Loucy (cell line): ENCODE measurements at regions not wholly inside any gene's neighbourhood (a gene's known extent, or its start where the extent isn't known, plus 50 kb on each side); places are given as distances from the start of the nearest gene placed in this dataset.

Experiments used
- H2AFZ ChIP-seq: fragments of 200-600 bp; sonication (generic); 2 replicates; pipeline ENCODE4 v1.6.0; 2016; ENCODE audit warnings: antibody characterized with exemption, mild to moderate bottlenecking, low read length, moderate library complexity
- H3F3A ChIP-seq: fragments of 200-600 bp; 2 replicates; pipeline ENCODE4 v1.6.0; 2016; ENCODE audit warnings: antibody characterized with exemption, low read depth, mild to moderate bottlenecking
- H3K27me3 ChIP-seq: fragments of 200-600 bp; sonication (generic); 2 replicates; pipeline ENCODE4 v1.6.1; 2014; ENCODE audit warnings: low read length, mild to moderate bottlenecking; ENCODE audit not compliant: insufficient read depth, poor library complexity, severe bottlenecking
- H3K36me3 ChIP-seq: fragments of 200-600 bp; sonication (generic); 2 replicates; pipeline ENCODE4 v1.6.1; 2016; ENCODE audit warnings: low read length; ENCODE audit not compliant: insufficient read depth
- H3K4me1 ChIP-seq: fragments of 200-600 bp; sonication (generic); 2 replicates; pipeline ENCODE4 v1.5.1; 2014; ENCODE audit warnings: low read length, mild to moderate bottlenecking; ENCODE audit not compliant: insufficient read depth, poor library complexity, severe bottlenecking
- H3K4me2 ChIP-seq: fragments of 200-600 bp; sonication (generic); 2 replicates; pipeline ENCODE4 v1.6.0; 2014; ENCODE audit warnings: antibody characterized with exemption, low read length, low read depth, mild to moderate bottlenecking; ENCODE audit not compliant: poor library complexity, severe bottlenecking
- H3K4me3 ChIP-seq: fragments of 200-600 bp; sonication (generic); 2 replicates; pipeline ENCODE4 v1.5.1; 2014; ENCODE audit warnings: low read length, mild to moderate bottlenecking, mixed read lengths; ENCODE audit not compliant: poor library complexity, severe bottlenecking
- H3K79me2 ChIP-seq: fragments of 200-600 bp; sonication (generic); 2 replicates; pipeline ENCODE4 v1.6.1; 2014; ENCODE audit warnings: low read length; ENCODE audit not compliant: insufficient read depth
- H3K9ac ChIP-seq: fragments of 200-600 bp; sonication (generic); 2 replicates; pipeline ENCODE4 v1.6.0; 2014; ENCODE audit warnings: mild to moderate bottlenecking, low read depth, low read length, moderate library complexity; ENCODE audit not compliant: poor library complexity, severe bottlenecking
- H3K9me2 ChIP-seq: fragments of 200-600 bp; sonication (generic); replicated peaks from 2 replicates; pipeline ENCODE4 v1.6.1; 2016; ENCODE audit warnings: low read depth, low read length, mixed read lengths
- H3K9me3 ChIP-seq: fragments of 200-600 bp; sonication (generic); 2 replicates; pipeline ENCODE4 v1.6.1; 2014; ENCODE audit warnings: mild to moderate bottlenecking, antibody characterized with exemption, low read length, low read depth; ENCODE audit not compliant: insufficient read depth
- H4K20me1 ChIP-seq: fragments of 200-600 bp; sonication (generic); 2 replicates; pipeline ENCODE4 v1.6.0; 2014; ENCODE audit warnings: antibody characterized with exemption, low read length, mild to moderate bottlenecking; ENCODE audit not compliant: insufficient read depth, poor library complexity, severe bottlenecking
- EZH2phosphoT487 ChIP-seq: fragments of 200-600 bp; IDR thresholded peaks from 2 replicates; pipeline ENCODE4 v1.6.1; 2018; ENCODE audit warnings: antibody characterized with exemption, mild to moderate bottlenecking, moderate library complexity, borderline replicate concordance
- TF ChIP-seq, protein P1 (sequence below): fragments of 200-600 bp; sonication (generic); conservative IDR thresholded peaks from 2 replicates; pipeline ENCODE4 v1.5.1; 2014; ENCODE audit warnings: mild to moderate bottlenecking, antibody characterized with exemption, low read length

DNA sequence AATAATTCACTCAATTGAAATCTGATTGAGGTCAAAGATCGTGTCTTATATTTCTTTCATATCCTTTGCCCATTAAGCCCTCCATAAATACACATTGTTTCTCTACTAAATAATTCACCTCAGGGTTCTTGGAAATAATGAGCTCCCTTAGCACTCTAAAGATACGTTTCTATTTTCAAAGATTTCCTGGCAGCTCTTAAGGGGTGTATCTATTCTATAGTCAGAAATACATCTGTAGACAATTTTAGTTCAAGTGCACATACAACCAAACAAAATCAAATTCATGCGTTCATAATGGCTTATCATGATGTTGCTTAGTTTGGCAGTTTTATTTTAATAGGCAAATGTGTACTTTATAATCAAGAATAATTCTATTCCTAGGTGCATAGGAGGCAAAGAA, 361.1 kb upstream of the DDHD1 start:
- TF ChIP-seq EZH2phosphoT487: no peak
- TF ChIP-seq, protein P1, sequence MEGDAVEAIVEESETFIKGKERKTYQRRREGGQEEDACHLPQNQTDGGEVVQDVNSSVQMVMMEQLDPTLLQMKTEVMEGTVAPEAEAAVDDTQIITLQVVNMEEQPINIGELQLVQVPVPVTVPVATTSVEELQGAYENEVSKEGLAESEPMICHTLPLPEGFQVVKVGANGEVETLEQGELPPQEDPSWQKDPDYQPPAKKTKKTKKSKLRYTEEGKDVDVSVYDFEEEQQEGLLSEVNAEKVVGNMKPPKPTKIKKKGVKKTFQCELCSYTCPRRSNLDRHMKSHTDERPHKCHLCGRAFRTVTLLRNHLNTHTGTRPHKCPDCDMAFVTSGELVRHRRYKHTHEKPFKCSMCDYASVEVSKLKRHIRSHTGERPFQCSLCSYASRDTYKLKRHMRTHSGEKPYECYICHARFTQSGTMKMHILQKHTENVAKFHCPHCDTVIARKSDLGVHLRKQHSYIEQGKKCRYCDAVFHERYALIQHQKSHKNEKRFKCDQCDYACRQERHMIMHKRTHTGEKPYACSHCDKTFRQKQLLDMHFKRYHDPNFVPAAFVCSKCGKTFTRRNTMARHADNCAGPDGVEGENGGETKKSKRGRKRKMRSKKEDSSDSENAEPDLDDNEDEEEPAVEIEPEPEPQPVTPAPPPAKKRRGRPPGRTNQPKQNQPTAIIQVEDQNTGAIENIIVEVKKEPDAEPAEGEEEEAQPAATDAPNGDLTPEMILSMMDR: no peak
- Histone ChIP-seq H3K27me3 (no peaks in the 10 kb centered on the region), H3K36me3 (no peaks in the 10 kb centered on the region), H3K9me3 (no peaks in the 10 kb centered on the region), H4K20me1 (no peaks in the 10 kb centered on the region), H3K9me2 (no peaks in the 10 kb centered on the region), H3K9ac (no peak overlapping the region), H3K4me2 (no peak overlapping the region), H2AFZ (no peak overlapping the region), H3F3A (no peaks in the 10 kb centered on the region), H3K4me3 (no peak overlapping the region), H3K79me2 (no peaks in the 10 kb centered on the region), H3K4me1 (no peaks in the 10 kb centered on the region)

DNA sequence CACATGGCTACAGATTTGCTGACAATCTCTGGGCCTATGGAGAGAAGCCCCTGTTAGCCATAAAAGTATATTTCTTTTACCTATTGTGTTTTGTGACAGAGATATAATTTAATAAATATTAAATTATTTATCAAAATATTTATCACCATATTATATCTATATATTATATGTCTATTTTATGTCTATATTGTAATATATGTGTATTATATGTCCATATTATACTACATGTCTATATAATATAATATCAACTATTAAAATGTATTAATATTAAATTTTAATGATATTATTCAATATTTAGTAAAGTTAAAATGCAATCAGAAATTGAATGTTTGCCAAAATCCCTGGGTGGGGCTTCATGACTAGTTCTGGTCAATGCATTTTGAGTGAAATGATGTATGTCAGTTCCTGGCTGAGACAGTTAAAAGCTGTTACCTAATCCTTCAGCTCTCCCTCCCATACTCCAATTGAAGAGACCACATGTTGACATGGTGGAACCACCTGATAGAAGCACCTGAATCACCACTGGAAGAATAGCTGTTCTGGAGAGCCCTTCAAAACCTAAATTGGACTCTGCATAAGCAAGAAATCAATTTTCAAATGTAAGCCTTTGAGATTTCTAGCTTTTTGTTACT, 357.3 kb upstream of the DDHD1 start:
- H3K4me3 ChIP-seq: no peak overlapping the region
- H3K36me3 ChIP-seq: no peaks in the 10 kb centered on the region
- H4K20me1 ChIP-seq: no peaks in the 10 kb centered on the region
- no peak overlapping the region for H3K9ac ChIP-seq
- no peaks in the 10 kb centered on the region for H3K9me2 ChIP-seq
- H3K9me3 ChIP-seq: no peaks in the 10 kb centered on the region
- no peaks in the 10 kb centered on the region for H3K4me1 ChIP-seq
- no peak for TF ChIP-seq EZH2phosphoT487
- TF ChIP-seq, protein P1: no peak
- no peaks in the 10 kb centered on the region for H3K27me3 ChIP-seq
- H3F3A ChIP-seq: no peaks in the 10 kb centered on the region
- no peaks in the 10 kb centered on the region for H3K79me2 ChIP-seq
- no peak overlapping the region for H2AFZ ChIP-seq
- no peak overlapping the region for H3K4me2 ChIP-seq

- no peak for TF ChIP-seq EZH2phosphoT487
- TF ChIP-seq, protein P1: no peak
- Histone ChIP-seq H4K20me1 (no peaks in the 10 kb centered on the region), H3K4me3 (no peak overlapping the region), H2AFZ (no peak overlapping the region), H3K36me3 (no peaks in the 10 kb centered on the region), H3K4me2 (no peak overlapping the region), H3K27me3 (no peaks in the 10 kb centered on the region), H3K79me2 (no peaks in the 10 kb centered on the region), H3K9me3 (no peaks in the 10 kb centered on the region), H3K9me2 (no peaks in the 10 kb centered on the region), H3F3A (no peaks in the 10 kb centered on the region), H3K4me1 (no peaks in the 10 kb centered on the region), H3K9ac (no peak overlapping the region)
These were observed 356.4 kb upstream of the DDHD1 start for GRCh38 chr14:53509276-53510244.
